ENCODE measurements at regions not wholly inside any gene's neighbourhood (a gene's known extent, or its start where the extent isn't known, plus 50 kb on each side); places are given as distances from the start of the nearest gene placed in this dataset.

DNA sequence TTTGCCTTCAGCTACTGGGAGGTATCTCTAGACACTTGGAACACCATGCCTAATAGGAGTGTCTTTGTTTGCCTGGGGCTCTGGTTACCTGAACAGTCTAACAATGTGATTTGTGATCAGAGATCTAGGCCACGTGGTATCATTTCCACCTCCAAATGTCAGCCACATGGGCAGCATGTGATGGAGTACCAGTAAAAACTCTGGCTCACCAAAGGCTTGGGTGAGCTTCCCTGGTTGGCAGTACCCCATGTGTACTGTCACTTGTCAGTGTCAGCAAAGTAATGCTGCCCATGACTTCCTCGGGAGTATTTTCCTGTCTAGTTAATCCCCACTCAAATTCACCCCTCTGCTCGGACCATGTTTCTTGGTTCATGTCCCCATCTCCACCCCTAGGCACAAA is 195.2 kb upstream of the LRFN2 start:
- no peaks in the 10 kb centered on the region for H3K36me3 ChIP-seq
- WGBS = 87% methylated on average over 3 of the region's 3 CpGs
- no peak overlapping the region for H3K4me3 ChIP-seq
- TF ChIP-seq POLR2AphosphoS5 (IDR thresholded peaks at IDR 0.05) (no peak), EP300 (IDR thresholded peaks at IDR 0.05) (no peak), POLR2A (IDR thresholded peaks at IDR 0.05; ENCODE audit: low read depth) (no peak)
- TF ChIP-seq, protein P1, sequence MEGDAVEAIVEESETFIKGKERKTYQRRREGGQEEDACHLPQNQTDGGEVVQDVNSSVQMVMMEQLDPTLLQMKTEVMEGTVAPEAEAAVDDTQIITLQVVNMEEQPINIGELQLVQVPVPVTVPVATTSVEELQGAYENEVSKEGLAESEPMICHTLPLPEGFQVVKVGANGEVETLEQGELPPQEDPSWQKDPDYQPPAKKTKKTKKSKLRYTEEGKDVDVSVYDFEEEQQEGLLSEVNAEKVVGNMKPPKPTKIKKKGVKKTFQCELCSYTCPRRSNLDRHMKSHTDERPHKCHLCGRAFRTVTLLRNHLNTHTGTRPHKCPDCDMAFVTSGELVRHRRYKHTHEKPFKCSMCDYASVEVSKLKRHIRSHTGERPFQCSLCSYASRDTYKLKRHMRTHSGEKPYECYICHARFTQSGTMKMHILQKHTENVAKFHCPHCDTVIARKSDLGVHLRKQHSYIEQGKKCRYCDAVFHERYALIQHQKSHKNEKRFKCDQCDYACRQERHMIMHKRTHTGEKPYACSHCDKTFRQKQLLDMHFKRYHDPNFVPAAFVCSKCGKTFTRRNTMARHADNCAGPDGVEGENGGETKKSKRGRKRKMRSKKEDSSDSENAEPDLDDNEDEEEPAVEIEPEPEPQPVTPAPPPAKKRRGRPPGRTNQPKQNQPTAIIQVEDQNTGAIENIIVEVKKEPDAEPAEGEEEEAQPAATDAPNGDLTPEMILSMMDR (IDR thresholded peaks at IDR 0.05) = no peak
- H3K9me3 ChIP-seq = no peaks in the 10 kb centered on the region
- DNase-seq (ENCODE audit: extremely low spot score) = no peak
- intact Hi-C loops (cut with DNase I) = no loop called here
- H3K27me3 ChIP-seq = peaks cover 0 to 4% (median 0%) of the 10 kb centered on the region in 4 donors
- no peak overlapping the region for H3K27ac ChIP-seq (replicated peaks in 1 of 4)
- H3K4me1 ChIP-seq = no peaks in the 10 kb centered on the region

DNA sequence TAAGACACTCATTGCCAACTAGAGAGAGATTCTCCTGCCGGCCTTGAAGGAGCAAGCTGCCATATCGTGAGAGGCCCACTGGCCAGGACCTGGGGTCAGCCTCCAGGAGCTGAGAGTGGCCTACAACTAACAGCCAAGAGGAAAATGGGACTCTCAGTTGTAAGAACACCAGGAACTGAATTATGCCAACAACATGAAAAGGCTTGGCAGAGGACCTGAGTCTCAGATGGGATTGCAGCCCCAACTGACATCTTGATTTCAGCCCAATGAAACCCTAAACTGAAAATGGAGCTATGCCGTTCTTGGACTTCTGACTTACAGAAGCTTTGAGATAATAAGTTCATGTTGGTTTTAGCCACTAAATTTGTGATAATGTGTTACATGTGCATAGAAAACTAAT is 193.5 kb upstream of the LRFN2 start:
- 98% methylated on average over 3 of the region's 3 CpGs for WGBS
- intact Hi-C loops (cut with DNase I) = no loop called here

GRCh38 chr6:40779409-40779808 is 192.2 kb upstream of the LRFN2 start:
- H3K27ac ChIP-seq (replicated peaks in 1 of 4) = no peak overlapping the region
- WGBS = 81% methylated on average over 3 of the region's 3 CpGs
- intact Hi-C loops (cut with DNase I) = no loop called here
- peaks cover 0 to 4% (median 0%) of the 10 kb centered on the region in 4 donors for H3K27me3 ChIP-seq
- H3K4me3 ChIP-seq = no peak overlapping the region
- H3K4me1 ChIP-seq = no peaks in the 10 kb centered on the region
- TF ChIP-seq, protein P1 (IDR thresholded peaks at IDR 0.05) = no peak
- TF ChIP-seq POLR2A (IDR thresholded peaks at IDR 0.05; ENCODE audit: low read depth) = no peak
- no peak for TF ChIP-seq EP300 (IDR thresholded peaks at IDR 0.05)
- no peak for TF ChIP-seq POLR2AphosphoS5 (IDR thresholded peaks at IDR 0.05)
- no peaks in the 10 kb centered on the region for H3K36me3 ChIP-seq
- H3K9me3 ChIP-seq = no peaks in the 10 kb centered on the region
- no peak for DNase-seq (ENCODE audit: extremely low spot score)

More for the DNA sequence above, 193.5 kb upstream of the LRFN2 start:
- Histone ChIP-seq H3K27me3 (peaks cover 0 to 4% (median 0%) of the 10 kb centered on the region in 4 donors), H3K4me3 (no peak overlapping the region), H3K9me3 (no peaks in the 10 kb centered on the region), H3K27ac (replicated peaks in 1 of 4) (no peak overlapping the region), H3K4me1 (no peaks in the 10 kb centered on the region), H3K36me3 (no peaks in the 10 kb centered on the region)
- no peak for DNase-seq (ENCODE audit: extremely low spot score)
- no peak for TF ChIP-seq POLR2A (IDR thresholded peaks at IDR 0.05; ENCODE audit: low read depth)
- no peak for TF ChIP-seq EP300 (IDR thresholded peaks at IDR 0.05)
- TF ChIP-seq POLR2AphosphoS5 (IDR thresholded peaks at IDR 0.05) = no peak
- TF ChIP-seq, protein P1 (IDR thresholded peaks at IDR 0.05) = no peak

- TF ChIP-seq POLR2A (IDR thresholded peaks at IDR 0.05; ENCODE audit: low read depth) (no peak), EP300 (IDR thresholded peaks at IDR 0.05) (no peak), POLR2AphosphoS5 (IDR thresholded peaks at IDR 0.05) (no peak)
- H3K9me3 ChIP-seq = no peaks in the 10 kb centered on the region
- no peaks in the 10 kb centered on the region for H3K4me1 ChIP-seq
- intact Hi-C loops (cut with DNase I) = no loop called here
- peaks cover 0 to 4% (median 0%) of the 10 kb centered on the region in 4 donors for H3K27me3 ChIP-seq
- no peaks in the 10 kb centered on the region for H3K36me3 ChIP-seq
- H3K4me3 ChIP-seq = no peak overlapping the region
- 77% methylated on average over 1 of the region's 1 CpG for WGBS
- no peak for DNase-seq (ENCODE audit: extremely low spot score)
- H3K27ac ChIP-seq (replicated peaks in 1 of 4) = no peak overlapping the region
These were observed 191.8 kb upstream of the LRFN2 start for GRCh38 chr6:40778918-40779317.

DNA sequence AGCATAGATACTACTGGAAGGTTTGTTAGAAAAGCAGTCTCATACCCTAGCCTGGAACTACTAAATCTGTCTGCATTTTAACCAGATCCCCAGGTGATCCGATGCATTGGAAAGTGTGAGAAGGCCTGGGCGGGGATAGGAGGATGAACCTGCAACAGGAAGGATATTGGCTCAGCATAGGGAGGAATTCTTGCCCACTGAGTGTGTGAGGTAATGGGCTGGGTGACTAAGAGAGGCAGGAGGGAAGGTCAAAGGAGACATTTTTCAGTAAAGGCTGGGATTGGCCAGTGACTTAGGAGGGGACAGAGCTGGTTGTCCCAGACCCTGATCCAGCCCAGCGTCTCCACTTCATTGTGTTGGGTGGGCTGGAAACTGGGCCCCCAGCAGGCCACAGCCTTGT is 191.0 kb upstream of the LRFN2 start:
- no peak overlapping the region for H3K4me3 ChIP-seq
- WGBS = 90% methylated on average over 3 of the region's 3 CpGs
- H3K36me3 ChIP-seq = no peaks in the 10 kb centered on the region
- no peaks in the 10 kb centered on the region for H3K4me1 ChIP-seq
- peaks cover 0 to 4% (median 0%) of the 10 kb centered on the region in 4 donors for H3K27me3 ChIP-seq
- intact Hi-C loops (cut with DNase I) = no loop called here
- H3K27ac ChIP-seq (replicated peaks in 1 of 4) = no peak overlapping the region
- no peak for DNase-seq (ENCODE audit: extremely low spot score)
- H3K9me3 ChIP-seq = no peaks in the 10 kb centered on the region
- TF ChIP-seq, protein P1 (IDR thresholded peaks at IDR 0.05) = no peak
- TF ChIP-seq POLR2A (IDR thresholded peaks at IDR 0.05; ENCODE audit: low read depth) = no peak
- no peak for TF ChIP-seq EP300 (IDR thresholded peaks at IDR 0.05)
- no peak for TF ChIP-seq POLR2AphosphoS5 (IDR thresholded peaks at IDR 0.05)
